ENCODE measurements at regions not wholly inside any gene's neighbourhood (a gene's known extent, or its start where the extent isn't known, plus 50 kb on each side); places are given as distances from the start of the nearest gene placed in this dataset.

- Mint-ChIP-seq H3K27me3 (ENCODE audit: insufficient read depth, unreplicated experiment) (no peaks in the 10 kb centered on the region), H3K4me3 (ENCODE audit: unreplicated experiment) (no peak overlapping the region), H3K9me3 (ENCODE audit: unreplicated experiment) (no peaks in the 10 kb centered on the region), H3K27ac (ENCODE audit: low read depth, unreplicated experiment) (no peak overlapping the region), H3K36me3 (ENCODE audit: insufficient read depth, unreplicated experiment) (no peaks in the 10 kb centered on the region), H3K4me1 (ENCODE audit: insufficient read depth, unreplicated experiment) (no peaks in the 10 kb centered on the region)
- TF ChIP-seq CTCF (IDR thresholded peaks at IDR 0.05; ENCODE audit: unreplicated experiment): no peak
- POLR2A ChIA-PET: interaction anchor here (0.9 kb wide), 1 partner anchor 10 kb away, joined by 3 read pairs; no protein-coding TSS in a partner anchor
- DNase-seq (ENCODE audit: unreplicated experiment): no peak
- CTCF ChIA-PET: interaction anchor here (0.7 kb wide), 1 partner anchor 860 kb away, joined by 3 read pairs; no protein-coding TSS in a partner anchor
- intact Hi-C loops (cut with micrococcal nuclease): no loop called here
- no TSS peak for BruUV-seq (replicated peaks)
These were observed 1047.3 kb upstream of the CELF4 start for GRCh38 chr18:38612904-38613303.

- Mint-ChIP-seq H3K4me3 (ENCODE audit: unreplicated experiment) (no peak overlapping the region), H3K4me1 (ENCODE audit: insufficient read depth, unreplicated experiment) (no peaks in the 10 kb centered on the region), H3K36me3 (ENCODE audit: insufficient read depth, unreplicated experiment) (no peaks in the 10 kb centered on the region), H3K27me3 (ENCODE audit: insufficient read depth, unreplicated experiment) (no peaks in the 10 kb centered on the region), H3K9me3 (ENCODE audit: unreplicated experiment) (no peaks in the 10 kb centered on the region), H3K27ac (ENCODE audit: low read depth, unreplicated experiment) (no peak overlapping the region)
- intact Hi-C loops (cut with micrococcal nuclease): no loop called here
- ChIA-PET POLR2A (no interaction called here), CTCF (interaction anchor here (0.7 kb wide), 1 partner anchor 14 kb away, joined by 4 read pairs; no protein-coding TSS in a partner anchor)
- no TSS peak for BruUV-seq (replicated peaks)
- no peak for TF ChIP-seq CTCF (IDR thresholded peaks at IDR 0.05; ENCODE audit: unreplicated experiment)
- no peak for DNase-seq (ENCODE audit: unreplicated experiment)
These were observed 1045.7 kb upstream of the CELF4 start for GRCh38 chr18:38611036-38611964.

GRCh38 chr18:38606841-38607240 is 1041.2 kb upstream of the CELF4 start:
- Mint-ChIP-seq H3K9me3 (ENCODE audit: unreplicated experiment) (no peaks in the 10 kb centered on the region), H3K4me1 (ENCODE audit: insufficient read depth, unreplicated experiment) (no peaks in the 10 kb centered on the region), H3K36me3 (ENCODE audit: insufficient read depth, unreplicated experiment) (no peaks in the 10 kb centered on the region), H3K4me3 (ENCODE audit: unreplicated experiment) (no peak overlapping the region), H3K27ac (ENCODE audit: low read depth, unreplicated experiment) (no peak overlapping the region), H3K27me3 (ENCODE audit: insufficient read depth, unreplicated experiment) (no peaks in the 10 kb centered on the region)
- no peak for DNase-seq (ENCODE audit: unreplicated experiment)
- CTCF ChIA-PET: no interaction called here
- TF ChIP-seq CTCF (IDR thresholded peaks at IDR 0.05; ENCODE audit: unreplicated experiment): no peak
- BruUV-seq (replicated peaks): no TSS peak
- intact Hi-C loops (cut with micrococcal nuclease): no loop called here
- POLR2A ChIA-PET: no interaction called here

GRCh38 chr18:38602341-38602740 is 1036.7 kb upstream of the CELF4 start:
- intact Hi-C loops (cut with micrococcal nuclease): no loop called here
- Mint-ChIP-seq H3K9me3 (ENCODE audit: unreplicated experiment) (no peaks in the 10 kb centered on the region), H3K27me3 (ENCODE audit: insufficient read depth, unreplicated experiment) (no peaks in the 10 kb centered on the region), H3K4me3 (ENCODE audit: unreplicated experiment) (no peak overlapping the region), H3K36me3 (ENCODE audit: insufficient read depth, unreplicated experiment) (no peaks in the 10 kb centered on the region), H3K27ac (ENCODE audit: low read depth, unreplicated experiment) (no peak overlapping the region), H3K4me1 (ENCODE audit: insufficient read depth, unreplicated experiment) (no peaks in the 10 kb centered on the region)
- no TSS peak for BruUV-seq (replicated peaks)
- DNase-seq (ENCODE audit: unreplicated experiment): no peak
- TF ChIP-seq CTCF (IDR thresholded peaks at IDR 0.05; ENCODE audit: unreplicated experiment): no peak
- ChIA-PET CTCF (no interaction called here), POLR2A (interaction anchor here (1.0 kb wide), 1 partner anchor 10 kb away, joined by 3 read pairs; no protein-coding TSS in a partner anchor)

Measured in MCF 10A (cell line).